Astrocyte (in vitro differentiated cells and primary cell): ENCODE measurements at regions not wholly inside any gene's neighbourhood (a gene's known extent, or its start where the extent isn't known, plus 50 kb on each side); places are given as distances from the start of the nearest gene placed in this dataset.

Source experiments
- DNase-seq: peaks from one replicate; pipeline ENCODE4 v3.0.0-alpha.2; 2010; ENCODE audit warnings: low read depth
- FAIRE-seq: peaks from 2 replicates; lab custom pipeline; 2011; peaks lifted over from hg19 to GRCh38; lab: Jason Lieb, UNC
- H2AFZ ChIP-seq: 2 replicates; pipeline ENCODE4 v1.6.0; 2012; ENCODE audit warnings: low read depth, low read length, inconsistent platforms
- H3K27ac ChIP-seq: 2 replicates; pipeline ENCODE4 v1.5.1; 2011; ENCODE audit warnings: low read depth, low read length, inconsistent platforms
- H3K27me3 ChIP-seq: 2 replicates; pipeline ENCODE4 v1.6.0; 2011; ENCODE audit warnings: low read length, inconsistent platforms; ENCODE audit not compliant: insufficient read depth
- H3K36me3 ChIP-seq: 2 replicates; pipeline ENCODE4 v1.5.1; 2011; ENCODE audit warnings: low read length, inconsistent platforms; ENCODE audit not compliant: insufficient read depth
- H3K4me1 ChIP-seq: 2 replicates; pipeline ENCODE4 v1.5.1; 2011; ENCODE audit warnings: low read length, inconsistent platforms; ENCODE audit not compliant: insufficient read depth
- H3K4me2 ChIP-seq: 2 replicates; pipeline ENCODE4 v1.6.0; 2012; ENCODE audit warnings: low read length, inconsistent platforms
- H3K4me3 ChIP-seq: 2 replicates; pipeline ENCODE4 v1.5.1; 2011; ENCODE audit warnings: low read depth, mild to moderate bottlenecking, low read length, inconsistent platforms; ENCODE audit not compliant: insufficient read depth
- H3K79me2 ChIP-seq: 2 replicates; pipeline ENCODE4 v1.6.0; 2012; ENCODE audit warnings: mild to moderate bottlenecking, low read length, inconsistent platforms; ENCODE audit not compliant: insufficient read depth
- H3K9ac ChIP-seq: 2 replicates; pipeline ENCODE4 v1.6.0; 2012; ENCODE audit warnings: mild to moderate bottlenecking, low read length, inconsistent platforms
- H3K9me3 ChIP-seq: 2 replicates; pipeline ENCODE4 v1.5.1; 2012; ENCODE audit warnings: low read depth, mild to moderate bottlenecking, low read length, inconsistent platforms; ENCODE audit not compliant: insufficient read depth
- H4K20me1 ChIP-seq: 2 replicates; pipeline ENCODE4 v1.6.0; 2012; ENCODE audit warnings: low read length, inconsistent platforms; ENCODE audit not compliant: insufficient read depth
- H3K27ac Mint-ChIP-seq: one replicate; pipeline ENCODE4 v1.8.0; 2021; ENCODE audit warnings: mild to moderate bottlenecking, mixed read lengths; ENCODE audit not compliant: unreplicated experiment
- H3K27me3 Mint-ChIP-seq: one replicate; pipeline ENCODE4 v1.8.0; 2021; ENCODE audit warnings: low read depth, mixed read lengths; ENCODE audit not compliant: unreplicated experiment
- H3K36me3 Mint-ChIP-seq: one replicate; pipeline ENCODE4 v1.8.0; 2021; ENCODE audit warnings: low read depth, mixed read lengths; ENCODE audit not compliant: unreplicated experiment
- H3K4me1 Mint-ChIP-seq: one replicate; pipeline ENCODE4 v1.8.0; 2021; ENCODE audit warnings: low read depth, mixed read lengths; ENCODE audit not compliant: unreplicated experiment
- H3K4me3 Mint-ChIP-seq: one replicate; pipeline ENCODE4 v1.8.0; 2021; ENCODE audit warnings: mild to moderate bottlenecking, moderate library complexity, mixed read lengths; ENCODE audit not compliant: unreplicated experiment
- H3K9me3 Mint-ChIP-seq: one replicate; pipeline ENCODE4 v1.8.0; 2021; ENCODE audit warnings: mild to moderate bottlenecking, mixed read lengths; ENCODE audit not compliant: unreplicated experiment
- CTCF ChIP-seq: IDR thresholded peaks from 2 replicates; pipeline ENCODE4 v1.5.1; 2011; ENCODE audit warnings: low read depth, mild to moderate bottlenecking, inconsistent platforms, low read length, moderate library complexity; ENCODE audit not compliant: insufficient read depth
- EZH2 ChIP-seq: IDR thresholded peaks from 2 replicates; pipeline ENCODE4 v1.6.1; 2012; ENCODE audit warnings: mild to moderate bottlenecking, low read length, inconsistent platforms; ENCODE audit not compliant: insufficient read depth

DNA sequence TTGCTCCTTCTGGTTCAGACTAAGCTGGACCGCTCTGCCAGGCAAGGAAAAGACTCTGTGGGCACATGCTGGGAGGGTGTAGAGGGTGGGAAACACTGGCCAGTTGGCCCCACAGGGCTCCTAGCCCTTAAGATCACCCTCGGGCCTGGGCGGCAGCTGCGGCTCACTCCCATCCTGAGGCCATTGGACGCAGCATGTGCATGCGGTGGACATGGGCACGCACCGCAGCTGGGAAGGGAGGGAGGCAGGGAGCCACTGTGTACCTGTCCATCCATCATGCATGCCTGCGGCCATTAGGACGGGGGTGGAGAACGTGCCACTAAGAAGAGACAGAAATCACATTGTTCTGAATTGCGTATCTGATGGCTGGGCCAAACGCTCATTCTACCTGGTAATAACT lies 140.1 kb upstream of the THBS2 start:
- H3K9me3 Mint-ChIP-seq = peaks cover 15% of the 10 kb centered on the region
- Histone ChIP-seq H4K20me1 (no peaks in the 10 kb centered on the region), H2AFZ (no peak overlapping the region), H3K27me3 (no peaks in the 10 kb centered on the region), H3K79me2 (no peaks in the 10 kb centered on the region), H3K4me3 (no peak overlapping the region), H3K27ac (no peak overlapping the region), H3K4me2 (no peak overlapping the region), H3K36me3 (no peaks in the 10 kb centered on the region), H3K9ac (no peak overlapping the region), H3K4me1 (no peaks in the 10 kb centered on the region), H3K9me3 (peaks cover 6% of the 10 kb centered on the region)
- H3K27ac Mint-ChIP-seq = no peak overlapping the region
- DNase-seq = no peak
- peaks cover 13% of the 10 kb centered on the region for H3K27me3 Mint-ChIP-seq
- TF ChIP-seq EZH2 = no peak
- no peak for TF ChIP-seq CTCF
- H3K4me1 Mint-ChIP-seq = no peaks in the 10 kb centered on the region
- no peak overlapping the region for H3K4me3 Mint-ChIP-seq
- FAIRE-seq = no peak
- no peaks in the 10 kb centered on the region for H3K36me3 Mint-ChIP-seq

DNA sequence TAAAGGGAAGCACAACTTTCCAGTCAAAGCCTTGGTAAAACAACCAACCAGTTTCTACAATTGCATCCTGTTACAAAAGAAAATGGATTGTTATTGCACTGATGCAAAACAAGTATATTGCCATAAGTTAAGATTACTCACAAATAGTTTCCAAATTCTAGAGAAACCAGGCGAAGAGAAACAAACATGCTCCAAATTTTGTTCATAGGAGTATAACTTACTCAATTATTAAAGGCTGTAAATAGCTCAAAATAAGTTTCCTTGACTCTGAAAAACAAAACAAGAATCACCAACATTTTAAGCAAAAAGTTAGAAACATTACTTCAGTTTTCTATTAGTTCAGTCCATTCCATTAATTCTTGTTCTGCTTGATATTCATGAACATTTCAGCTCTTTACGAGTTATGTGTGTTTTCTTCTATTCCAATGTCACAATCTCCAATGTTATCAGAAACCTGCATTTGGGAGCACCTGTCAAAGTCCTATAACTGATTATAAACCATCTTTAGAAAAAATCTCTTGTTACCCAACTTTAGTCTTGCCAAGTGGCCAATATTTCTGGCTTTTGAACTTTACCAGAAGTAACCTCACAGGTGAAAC lies 137.9 kb upstream of the THBS2 start:
- H3K36me3 Mint-ChIP-seq = no peaks in the 10 kb centered on the region
- Histone ChIP-seq H3K36me3 (no peaks in the 10 kb centered on the region), H3K79me2 (no peaks in the 10 kb centered on the region), H4K20me1 (no peaks in the 10 kb centered on the region), H2AFZ (no peak overlapping the region), H3K9me3 (peaks cover 6% of the 10 kb centered on the region), H3K27ac (no peak overlapping the region), H3K4me1 (no peaks in the 10 kb centered on the region), H3K4me2 (no peak overlapping the region), H3K4me3 (no peak overlapping the region), H3K27me3 (no peaks in the 10 kb centered on the region), H3K9ac (no peak overlapping the region)
- H3K27ac Mint-ChIP-seq = no peak overlapping the region
- H3K27me3 Mint-ChIP-seq = peaks cover 12% of the 10 kb centered on the region
- H3K9me3 Mint-ChIP-seq = peaks cover 21% of the 10 kb centered on the region
- H3K4me3 Mint-ChIP-seq = no peak overlapping the region
- FAIRE-seq (no peak), DNase-seq (no peak)
- TF ChIP-seq EZH2 (no peak), CTCF (no peak)
- H3K4me1 Mint-ChIP-seq = no peaks in the 10 kb centered on the region

DNA sequence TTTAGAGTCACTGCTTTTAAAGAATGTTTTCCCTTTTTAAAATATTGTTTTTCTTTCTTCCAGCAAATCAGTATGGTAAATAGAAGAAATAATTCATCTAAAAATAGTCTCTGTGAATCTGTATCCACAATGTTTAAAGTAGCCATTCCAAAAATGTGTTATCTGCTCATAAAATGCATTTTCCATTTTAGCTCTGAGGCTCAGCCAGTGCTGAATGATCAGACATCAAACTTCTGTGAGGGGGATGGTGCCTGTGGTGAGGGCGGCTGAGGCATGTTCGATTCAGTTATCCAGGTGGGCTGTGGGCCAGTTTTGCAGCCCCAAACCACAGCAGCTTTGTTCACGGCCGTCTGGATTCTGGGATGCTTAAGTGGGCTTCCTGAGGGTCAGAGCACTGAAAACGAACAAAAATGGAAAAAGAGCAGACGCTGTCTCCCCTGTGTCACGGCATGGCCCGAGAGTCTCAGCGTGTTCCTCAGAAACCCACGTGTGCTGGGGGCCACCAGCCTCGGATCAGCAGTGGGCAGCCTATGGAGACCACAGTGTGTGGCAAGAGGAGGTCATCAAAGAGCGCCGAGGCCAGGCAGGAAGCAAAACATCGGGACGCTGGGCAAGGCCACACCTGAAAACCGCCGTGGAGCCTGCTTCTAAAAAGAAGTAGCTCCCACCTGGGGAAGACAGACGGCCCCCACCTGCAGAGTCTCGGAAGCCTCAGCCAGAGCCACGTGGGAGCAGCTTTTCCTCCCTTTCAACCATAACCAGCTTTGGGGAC lies 134.9 kb upstream of the THBS2 start:
- H3K36me3 ChIP-seq = no peaks in the 10 kb centered on the region
- no peak for FAIRE-seq

More for the DNA sequence above, 134.9 kb upstream of the THBS2 start:
- TF ChIP-seq CTCF (no peak), EZH2 (no peak)
- DNase-seq = no peak
- Mint-ChIP-seq H3K4me3 (no peak overlapping the region), H3K9me3 (peaks cover 17% of the 10 kb centered on the region), H3K36me3 (no peaks in the 10 kb centered on the region), H3K4me1 (no peaks in the 10 kb centered on the region), H3K27ac (no peak overlapping the region), H3K27me3 (peaks cover 6% of the 10 kb centered on the region)
- H3K27ac ChIP-seq = no peak overlapping the region
- no peak overlapping the region for H2AFZ ChIP-seq
- no peak overlapping the region for H3K4me3 ChIP-seq
- no peak overlapping the region for H3K9ac ChIP-seq
- H3K79me2 ChIP-seq = no peaks in the 10 kb centered on the region
- H3K27me3 ChIP-seq = no peaks in the 10 kb centered on the region
- H3K4me2 ChIP-seq = no peak overlapping the region
- H4K20me1 ChIP-seq = no peaks in the 10 kb centered on the region
- no peaks in the 10 kb centered on the region for H3K4me1 ChIP-seq
- H3K9me3 ChIP-seq = peaks cover 15% of the 10 kb centered on the region
